ENCODE measurements at regions not wholly inside any gene's neighbourhood (a gene's known extent, or its start where the extent isn't known, plus 50 kb on each side); places are given as distances from the start of the nearest gene placed in this dataset.
"Not testable (repeated sequence)": the region's sequence is repeated elsewhere in the genome, so short reads cannot be mapped to it uniquely, and the experiment has no call there.

- no TSS peak for BruUV-seq (replicated peaks)
- TF ChIP-seq CTCF (IDR thresholded peaks at IDR 0.05; ENCODE audit: unreplicated experiment) = no peak
- no peak for DNase-seq
- Mint-ChIP-seq H3K27ac (ENCODE audit: unreplicated experiment) (no peak overlapping the region), H3K4me1 (ENCODE audit: low read depth, unreplicated experiment) (peaks cover 8% of the 10 kb centered on the region), H3K27me3 (ENCODE audit: unreplicated experiment) (no peaks in the 10 kb centered on the region), H3K36me3 (ENCODE audit: insufficient read depth, unreplicated experiment) (no peaks in the 10 kb centered on the region), H3K4me3 (ENCODE audit: low read depth, unreplicated experiment) (no peak overlapping the region), H3K9me3 (ENCODE audit: low read depth, unreplicated experiment) (no peaks in the 10 kb centered on the region)
- CTCF ChIA-PET = interaction anchor here (1.0 kb wide), 1 partner anchor 55 kb away, joined by 4 read pairs; no protein-coding TSS in a partner anchor
- intact Hi-C loops (cut with micrococcal nuclease; ENCODE audit: unreplicated experiment) = loop anchor here (2.0 to 5.0 kb wide), 2 partner anchors 143 to 210 kb away; partner anchors contain the start of gene MSX2
These were observed 142.5 kb upstream of the MSX2 start for GRCh38 chr5:174581894-174582293.

- CTCF ChIA-PET = interaction anchor here (0.6 to 0.7 kb wide), 2 partner anchors 11 to 161 kb away, joined by 3 read pairs; no protein-coding TSS in a partner anchor
- BruUV-seq (replicated peaks) = no TSS peak
- Mint-ChIP-seq H3K27me3 (ENCODE audit: unreplicated experiment) (no peaks in the 10 kb centered on the region), H3K27ac (ENCODE audit: unreplicated experiment) (no peak overlapping the region), H3K36me3 (ENCODE audit: insufficient read depth, unreplicated experiment) (no peaks in the 10 kb centered on the region), H3K9me3 (ENCODE audit: low read depth, unreplicated experiment) (no peaks in the 10 kb centered on the region), H3K4me1 (ENCODE audit: low read depth, unreplicated experiment) (peaks cover 8% of the 10 kb centered on the region), H3K4me3 (ENCODE audit: low read depth, unreplicated experiment) (no peak overlapping the region)
- DNase-seq = no peak
- intact Hi-C loops (cut with micrococcal nuclease; ENCODE audit: unreplicated experiment) = loop anchor here (5.0 kb wide), 1 partner anchor 209 kb away; no protein-coding TSS in a partner anchor
- no peak for TF ChIP-seq CTCF (IDR thresholded peaks at IDR 0.05; ENCODE audit: unreplicated experiment)
These were observed 141.3 kb upstream of the MSX2 start for GRCh38 chr5:174583071-174583470.

GRCh38 chr5:174585472-174585871, 138.9 kb upstream of the MSX2 start:
- Mint-ChIP-seq H3K4me3 (ENCODE audit: low read depth, unreplicated experiment) (no peak overlapping the region), H3K27me3 (ENCODE audit: unreplicated experiment) (no peaks in the 10 kb centered on the region), H3K36me3 (ENCODE audit: insufficient read depth, unreplicated experiment) (no peaks in the 10 kb centered on the region), H3K4me1 (ENCODE audit: low read depth, unreplicated experiment) (peaks cover 8% of the 10 kb centered on the region), H3K9me3 (ENCODE audit: low read depth, unreplicated experiment) (no peaks in the 10 kb centered on the region), H3K27ac (ENCODE audit: unreplicated experiment) (no peak overlapping the region)
- intact Hi-C loops (cut with micrococcal nuclease; ENCODE audit: unreplicated experiment) = no loop called here
- BruUV-seq (replicated peaks) = no TSS peak
- CTCF ChIA-PET = no interaction called here
- TF ChIP-seq CTCF (IDR thresholded peaks at IDR 0.05; ENCODE audit: unreplicated experiment) = no peak
- DNase-seq = no peak

- H3K4me3 Mint-ChIP-seq (ENCODE audit: low read depth, unreplicated experiment) = not testable (repeated sequence)
These were observed 138.2 kb upstream of the MSX2 start for GRCh38 chr5:174586163-174586562.

GRCh38 chr5:174589011-174589410, 135.4 kb upstream of the MSX2 start:
- no peaks in the 10 kb centered on the region for H3K9me3 Mint-ChIP-seq (ENCODE audit: low read depth, unreplicated experiment)
- no peak for TF ChIP-seq CTCF (IDR thresholded peaks at IDR 0.05; ENCODE audit: unreplicated experiment)
- no peaks in the 10 kb centered on the region for H3K36me3 Mint-ChIP-seq (ENCODE audit: insufficient read depth, unreplicated experiment)
- H3K27me3 Mint-ChIP-seq (ENCODE audit: unreplicated experiment) = no peaks in the 10 kb centered on the region
- H3K27ac Mint-ChIP-seq (ENCODE audit: unreplicated experiment) = no peak overlapping the region
- H3K4me3 Mint-ChIP-seq (ENCODE audit: low read depth, unreplicated experiment) = no peak overlapping the region
- intact Hi-C loops (cut with micrococcal nuclease; ENCODE audit: unreplicated experiment) = no loop called here
- no TSS peak for BruUV-seq (replicated peaks)
- CTCF ChIA-PET = no interaction called here
- peaks cover under 1% of the 10 kb centered on the region for H3K4me1 Mint-ChIP-seq (ENCODE audit: low read depth, unreplicated experiment)
- no peak for DNase-seq

More at GRCh38 chr5:174586163-174586562, 138.2 kb upstream of the MSX2 start:
- H3K27me3 Mint-ChIP-seq (ENCODE audit: unreplicated experiment); H3K36me3 Mint-ChIP-seq (ENCODE audit: insufficient read depth, unreplicated experiment); H3K27ac Mint-ChIP-seq (ENCODE audit: unreplicated experiment); intact Hi-C loops (cut with micrococcal nuclease; ENCODE audit: unreplicated experiment); H3K9me3 Mint-ChIP-seq (ENCODE audit: low read depth, unreplicated experiment); H3K4me1 Mint-ChIP-seq (ENCODE audit: low read depth, unreplicated experiment); BruUV-seq (replicated peaks); DNase-seq: not testable (repeated sequence)
- CTCF ChIA-PET = interaction anchor here (0.5 kb wide), 1 partner anchor 138 kb away, joined by 4 read pairs; the partner anchor contains the start of gene MSX2

All from Calu3 (cell line).